ENCODE measurements at regions not wholly inside any gene's neighbourhood (a gene's known extent, or its start where the extent isn't known, plus 50 kb on each side); places are given as distances from the start of the nearest gene placed in this dataset.
A peak's percentile ranks its signal among the peaks of the same experiment; 100 is the strongest.
"Not testable (repeated sequence)": the region's sequence is repeated elsewhere in the genome, so short reads cannot be mapped to it uniquely, and the experiment has no call there.

GRCh38 chr5:172546196-172546595 is 91.9 kb upstream of the SH3PXD2B start:
- no peak for DNase-seq

- no peak for DNase-seq
These were observed 91.0 kb upstream of the SH3PXD2B start for GRCh38 chr5:172545291-172545801.

GRCh38 chr5:172544371-172545095 is 90.2 kb upstream of the SH3PXD2B start:
- DNase-seq = no peak

- no peak for DNase-seq
These were observed 89.4 kb upstream of the SH3PXD2B start for GRCh38 chr5:172543484-172544298.

- DNase-seq = no peak
These were observed 88.4 kb upstream of the SH3PXD2B start for GRCh38 chr5:172542651-172543131.

- DNase-seq = no peak
These were observed 87.4 kb upstream of the SH3PXD2B start for GRCh38 chr5:172541773-172542136.

- DNase-seq = no peak
These were observed 86.9 kb upstream of the SH3PXD2B start for GRCh38 chr5:172541099-172541772.

- DNase-seq = no peak
These were observed 86.0 kb upstream of the SH3PXD2B start for GRCh38 chr5:172540099-172540870.

- DNase-seq = no peak
These were observed 80.8 kb upstream of the SH3PXD2B start for GRCh38 chr5:172535108-172535445.

- peak; percentile 37 to 76 (median 63) for DNase-seq
These were observed 80.1 kb upstream of the SH3PXD2B start for GRCh38 chr5:172534229-172535107.

- peak in 1 of 3 donors; percentile 23 for DNase-seq
These were observed 79.3 kb upstream of the SH3PXD2B start for GRCh38 chr5:172533399-172534228.

DNA sequence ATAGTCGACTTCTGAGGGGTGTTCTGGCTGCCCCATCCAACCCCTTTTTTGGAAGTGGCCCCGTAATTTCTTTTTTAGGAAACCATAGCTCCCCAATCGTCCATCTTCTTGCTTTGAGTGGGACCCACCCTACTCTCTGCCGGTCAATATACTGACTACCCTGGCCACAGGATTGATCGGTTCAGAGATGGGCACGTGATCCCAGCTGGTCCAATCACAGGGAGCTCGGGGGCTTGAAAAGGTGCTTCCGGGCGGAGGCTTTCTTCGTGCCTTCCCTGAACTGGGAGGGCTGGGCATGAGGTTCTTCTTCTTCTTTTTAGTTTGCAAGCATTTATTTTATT is 78.7 kb upstream of the SH3PXD2B start:
- DNase-seq = no peak

DNA sequence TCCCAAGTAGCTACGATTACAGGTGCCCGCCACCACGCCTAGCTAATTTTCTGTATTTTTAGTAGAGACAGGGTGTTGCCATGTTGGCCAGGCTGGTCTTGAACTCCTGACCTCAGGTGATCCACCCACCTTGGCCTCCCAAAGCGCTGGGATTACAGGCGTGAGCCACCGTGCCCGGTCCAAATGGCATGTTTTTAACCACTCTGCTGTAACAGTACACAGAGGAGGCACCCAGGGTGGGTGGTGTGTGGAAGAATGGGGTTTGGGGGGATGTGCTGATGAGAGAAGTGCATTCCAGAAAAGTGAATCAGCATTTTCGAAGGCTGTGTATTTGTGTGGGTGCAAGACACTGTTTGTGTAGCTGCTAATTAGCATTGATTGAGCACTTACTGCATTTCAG is 78.1 kb upstream of the SH3PXD2B start:
- DNase-seq = not testable (repeated sequence)

DNA sequence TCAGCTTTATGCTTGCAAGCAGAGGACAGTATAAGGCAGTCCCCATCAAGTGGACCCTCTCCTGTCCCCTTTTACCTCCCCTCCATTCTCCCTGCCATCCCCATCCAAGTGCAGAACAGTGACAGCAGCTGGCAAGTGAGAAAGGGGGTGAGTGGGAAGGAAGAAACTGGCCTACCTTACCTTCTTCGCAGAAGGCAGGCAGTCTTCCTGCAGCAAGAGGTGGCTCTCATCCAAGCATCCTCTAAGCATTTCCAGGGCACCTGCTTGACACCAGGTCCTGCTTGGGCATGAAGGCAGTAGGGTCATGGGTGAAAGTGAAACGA is 77.3 kb upstream of the SH3PXD2B start:
- DNase-seq = no peak

DNA sequence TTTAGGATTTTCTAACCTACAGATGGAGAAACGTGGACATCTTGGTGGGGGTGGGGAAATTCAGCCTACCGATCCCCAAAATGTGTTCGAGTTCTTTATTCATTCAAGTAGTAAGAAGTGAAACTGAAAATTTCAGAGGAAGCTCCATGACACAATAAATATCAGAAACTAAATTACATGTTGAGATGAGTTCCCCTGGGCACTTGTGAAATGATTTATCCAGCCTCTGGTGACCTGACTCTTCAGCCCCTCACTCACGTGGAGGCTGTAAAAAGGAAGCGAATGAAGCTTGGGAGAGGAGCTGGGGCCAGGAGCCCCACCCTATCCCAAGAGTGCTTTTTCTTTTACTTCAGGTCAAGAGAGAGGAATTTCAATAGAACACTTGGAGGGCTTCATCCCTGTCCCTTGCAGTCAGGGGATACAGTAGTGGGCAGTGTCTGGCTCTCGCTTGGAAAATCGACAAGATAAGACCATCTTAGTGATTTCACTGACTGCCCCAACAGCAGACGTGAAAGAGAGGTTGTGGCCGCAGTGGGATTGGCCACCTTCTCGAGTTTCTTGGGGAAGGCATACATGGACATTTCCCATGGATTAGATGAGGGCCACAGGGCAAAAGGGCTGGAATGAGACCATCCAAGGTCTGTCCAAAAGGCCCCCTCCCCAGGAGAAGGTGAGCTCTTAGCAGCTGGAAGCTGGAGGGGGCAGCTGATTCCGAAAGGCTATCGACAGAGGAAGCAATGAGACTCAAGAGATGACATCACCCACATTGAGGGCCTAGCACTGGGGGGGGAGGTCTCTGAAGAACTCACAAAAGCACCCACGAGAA is 76.8 kb upstream of the SH3PXD2B start:
- peak; percentile 56 to 67 (median 60) for DNase-seq

DNA sequence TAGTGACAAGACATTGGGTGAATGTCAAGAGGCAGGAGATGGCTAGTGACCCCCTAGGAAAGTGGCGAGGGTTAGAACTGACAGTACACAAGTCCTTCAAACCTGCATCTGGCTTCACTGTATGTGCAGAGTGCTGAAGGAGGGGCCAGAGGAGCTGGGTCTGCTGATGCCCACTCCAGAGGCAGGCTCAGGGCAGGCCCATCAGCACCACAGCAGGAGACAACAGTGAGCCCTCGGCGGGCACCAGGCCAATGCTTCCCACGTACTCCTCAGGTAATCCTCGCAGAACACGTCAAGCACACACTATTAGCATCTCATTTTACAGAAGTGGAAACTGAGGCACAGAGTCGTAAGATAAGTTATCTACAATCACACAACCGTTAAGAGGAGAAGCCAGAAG is 76.1 kb upstream of the SH3PXD2B start:
- no peak for DNase-seq

- no peak for DNase-seq
These were observed 75.6 kb upstream of the SH3PXD2B start for GRCh38 chr5:172529896-172530295.

- no peak for DNase-seq
These were observed 74.1 kb upstream of the SH3PXD2B start for GRCh38 chr5:172528440-172528839.

GRCh38 chr5:172527559-172527958 is 73.2 kb upstream of the SH3PXD2B start:
- DNase-seq = no peak

GRCh38 chr5:172525996-172526360 is 71.7 kb upstream of the SH3PXD2B start:
- no peak for DNase-seq

All from suppressor macrophage treated with lipopolysaccharide for 1 hour (primary cell).